Sigmoid colon (tissue), 6 donors: ENCODE measurements at regions not wholly inside any gene's neighbourhood (a gene's known extent, or its start where the extent isn't known, plus 50 kb on each side); places are given as distances from the start of the nearest gene placed in this dataset.

ENCODE experiments used
- DNase-seq: peaks from one replicate; pipeline ENCODE4 v3.0.0-alpha.2; 2019
- H3K27ac ChIP-seq, 4 donors: fragments of 200-600 bp; sonication (generic); one replicate each; pipeline ENCODE4 v1.5.1; 2016 to 2019; ENCODE audit warnings: mild to moderate bottlenecking in 1 of 4
- H3K27me3 ChIP-seq, 3 donors: fragments of 200-600 bp; sonication (generic); one replicate each; pipeline ENCODE4 v1.5.1; 2019; ENCODE audit warnings: mild to moderate bottlenecking in 1 of 3
- H3K36me3 ChIP-seq, 4 donors: fragments of 200-600 bp; sonication (generic); one replicate each; pipeline ENCODE4 v1.5.1; 2016 to 2019
- H3K4me1 ChIP-seq, 4 donors: fragments of 200-600 bp; sonication (generic); one replicate each; pipeline ENCODE4 v1.5.1; 2017 to 2019
- H3K4me3 ChIP-seq, 4 donors: fragments of 200-600 bp; sonication (generic); one replicate each; pipeline ENCODE4 v1.5.1; 2017 to 2019; ENCODE audit warnings: mild to moderate bottlenecking in 2 of 4, moderate library complexity in 1 of 4
- H3K9me3 ChIP-seq, 4 donors: fragments of 200-600 bp in 3 of 4; sonication (generic) in 3 of 4; one replicate each; pipeline versions ENCODE4 v1.5.1 to v1.6.1; 2013 to 2019
- EP300 ChIP-seq, 4 donors: sonication (generic); formaldehyde crosslinking; IDR thresholded peaks; one replicate each; pipeline ENCODE4 v1.6.1; 2017; ENCODE audit warnings: antibody characterized with exemption in 4 of 4
- POLR2A ChIP-seq, 2 donors: fragments of 450-650 bp; IDR thresholded peaks; one replicate each; pipeline ENCODE4 v1.6.1; 2016; ENCODE audit warnings: antibody characterized with exemption in 2 of 2, mild to moderate bottlenecking in 2 of 2, moderate library complexity in 2 of 2
- POLR2AphosphoS5 ChIP-seq, 4 donors: sonication (generic); formaldehyde crosslinking; IDR thresholded peaks; one replicate each; pipeline ENCODE4 v1.6.1; 2017; ENCODE audit warnings: antibody characterized with exemption in 4 of 4
- WGBS, 2 donors: extraction: QIAGEN DNeasy Blood & Tissue Kit; methylation state at CpG; one replicate each; pipeline ENCODE4 v1.1.7; 2013; 5-methylcytosine and 5-hydroxymethylcytosine counted together
- intact Hi-C: fragments of 100-400 bp; cut with DNase I; formaldehyde crosslinking; loops from one replicate; pipeline ENCODE4 v1.15.1; 2023
- TF ChIP-seq, protein P1 (sequence below), 4 experiments: fragments of 450-650 bp in 3 of 4; fragments of 200-600 bp in 1 of 4; IDR thresholded peaks; one replicate each; pipeline ENCODE4 v1.5.1; 2016 to 2019; ENCODE audit warnings: antibody characterized with exemption in 4 of 4, mild to moderate bottlenecking in 3 of 4, moderate library complexity in 2 of 4
- donor health status: healthy with polysubstance abuse.
- donor health status: healthy.

DNA sequence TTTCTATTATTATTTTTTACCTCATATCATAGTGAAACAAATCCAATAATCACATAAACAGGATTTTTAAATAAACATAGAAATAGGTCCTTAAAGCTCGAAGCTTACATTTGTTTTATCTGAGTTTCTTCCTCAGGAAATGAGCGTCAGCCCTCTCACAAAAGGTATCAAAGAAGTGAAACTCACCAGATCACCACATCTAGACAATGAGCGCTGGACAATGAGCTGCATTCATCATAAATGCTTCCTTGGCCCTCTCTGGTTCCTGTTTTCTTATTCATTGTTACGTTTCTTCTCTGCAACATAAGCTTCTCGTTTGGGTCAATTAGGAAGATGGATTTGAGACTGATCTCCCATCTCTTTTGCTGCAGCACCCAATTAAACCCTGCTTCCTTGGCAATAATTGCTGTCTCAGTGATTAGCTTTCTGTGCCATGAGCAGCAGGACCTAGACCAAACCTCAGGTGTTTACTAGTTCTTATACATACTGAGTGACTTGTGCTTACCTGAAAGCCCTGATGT is 649.9 kb upstream of the LUZP2 start:
- no peak overlapping the region for H3K4me3 ChIP-seq
- intact Hi-C loops, result no loop called here
- H3K4me1 ChIP-seq, result no peaks in the 10 kb centered on the region
- 73 to 89% methylated on average over 5 of the region's 5 CpGs for WGBS, 2 donors
- DNase-seq, result no peak
- H3K27me3 ChIP-seq, result no peaks in the 10 kb centered on the region
- no peak overlapping the region for H3K27ac ChIP-seq
- TF ChIP-seq EP300 (IDR thresholded peaks at IDR 0.05) (no peak), POLR2AphosphoS5 (IDR thresholded peaks at IDR 0.05) (no peak), POLR2A (IDR thresholded peaks at IDR 0.05) (no peak)
- TF ChIP-seq, protein P1, sequence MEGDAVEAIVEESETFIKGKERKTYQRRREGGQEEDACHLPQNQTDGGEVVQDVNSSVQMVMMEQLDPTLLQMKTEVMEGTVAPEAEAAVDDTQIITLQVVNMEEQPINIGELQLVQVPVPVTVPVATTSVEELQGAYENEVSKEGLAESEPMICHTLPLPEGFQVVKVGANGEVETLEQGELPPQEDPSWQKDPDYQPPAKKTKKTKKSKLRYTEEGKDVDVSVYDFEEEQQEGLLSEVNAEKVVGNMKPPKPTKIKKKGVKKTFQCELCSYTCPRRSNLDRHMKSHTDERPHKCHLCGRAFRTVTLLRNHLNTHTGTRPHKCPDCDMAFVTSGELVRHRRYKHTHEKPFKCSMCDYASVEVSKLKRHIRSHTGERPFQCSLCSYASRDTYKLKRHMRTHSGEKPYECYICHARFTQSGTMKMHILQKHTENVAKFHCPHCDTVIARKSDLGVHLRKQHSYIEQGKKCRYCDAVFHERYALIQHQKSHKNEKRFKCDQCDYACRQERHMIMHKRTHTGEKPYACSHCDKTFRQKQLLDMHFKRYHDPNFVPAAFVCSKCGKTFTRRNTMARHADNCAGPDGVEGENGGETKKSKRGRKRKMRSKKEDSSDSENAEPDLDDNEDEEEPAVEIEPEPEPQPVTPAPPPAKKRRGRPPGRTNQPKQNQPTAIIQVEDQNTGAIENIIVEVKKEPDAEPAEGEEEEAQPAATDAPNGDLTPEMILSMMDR (IDR thresholded peaks at IDR 0.05), result no peak
- H3K36me3 ChIP-seq, result no peaks in the 10 kb centered on the region
- H3K9me3 ChIP-seq, result no peaks in the 10 kb centered on the region

DNA sequence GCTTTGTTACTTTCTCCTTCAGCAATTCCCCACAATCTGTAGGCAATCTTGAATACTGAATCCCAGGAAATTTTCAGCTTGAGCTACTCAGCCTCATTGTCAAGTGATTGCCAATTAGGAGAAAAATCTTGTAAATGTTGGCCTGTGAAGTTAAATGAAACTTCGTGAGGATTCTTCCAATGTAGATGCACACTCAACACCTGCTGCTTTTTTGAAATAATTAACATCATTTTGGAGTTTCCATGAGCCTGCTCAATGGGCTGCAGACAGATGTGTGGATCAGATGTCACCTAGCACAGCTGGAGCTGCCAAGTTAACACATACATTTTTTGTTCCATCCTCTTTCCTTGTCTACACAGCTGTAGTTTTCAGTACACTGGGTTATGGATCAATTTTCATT is 645.6 kb upstream of the LUZP2 start:
- no peak overlapping the region for H3K27ac ChIP-seq
- no peak for TF ChIP-seq POLR2A (IDR thresholded peaks at IDR 0.05)
- no peak for TF ChIP-seq EP300 (IDR thresholded peaks at IDR 0.05)
- TF ChIP-seq POLR2AphosphoS5 (IDR thresholded peaks at IDR 0.05), result no peak
- TF ChIP-seq, protein P1 (IDR thresholded peaks at IDR 0.05), result no peak
- no peaks in the 10 kb centered on the region for H3K9me3 ChIP-seq
- no peak overlapping the region for H3K4me3 ChIP-seq
- intact Hi-C loops, result no loop called here
- no peak for DNase-seq
- no peaks in the 10 kb centered on the region for H3K36me3 ChIP-seq
- H3K4me1 ChIP-seq, result no peaks in the 10 kb centered on the region
- 69 to 88% methylated on average over 1 of the region's 1 CpG for WGBS, 2 donors
- H3K27me3 ChIP-seq, result no peaks in the 10 kb centered on the region

DNA sequence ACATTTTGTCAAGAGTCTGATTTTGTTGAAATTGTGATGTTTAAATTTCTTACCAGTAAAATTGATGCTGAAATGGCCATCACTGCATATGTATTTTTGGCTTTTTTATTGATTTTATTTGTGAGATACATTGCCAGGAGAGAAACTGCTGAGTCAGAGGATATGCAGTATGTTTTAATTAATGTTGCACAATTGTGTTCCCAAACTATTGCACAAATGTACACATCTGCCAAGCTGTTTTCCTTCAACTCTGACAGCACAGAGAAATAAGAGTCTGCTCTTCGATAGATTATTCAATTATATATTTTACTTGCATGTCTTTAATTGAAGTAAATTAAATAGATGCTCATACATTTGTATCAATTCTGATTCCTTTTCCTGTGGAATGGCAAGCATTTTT is 640.2 kb upstream of the LUZP2 start:
- TF ChIP-seq POLR2A (IDR thresholded peaks at IDR 0.05) (no peak), POLR2AphosphoS5 (IDR thresholded peaks at IDR 0.05) (no peak), EP300 (IDR thresholded peaks at IDR 0.05) (no peak)
- TF ChIP-seq, protein P1 (IDR thresholded peaks at IDR 0.05), result no peak

DNA sequence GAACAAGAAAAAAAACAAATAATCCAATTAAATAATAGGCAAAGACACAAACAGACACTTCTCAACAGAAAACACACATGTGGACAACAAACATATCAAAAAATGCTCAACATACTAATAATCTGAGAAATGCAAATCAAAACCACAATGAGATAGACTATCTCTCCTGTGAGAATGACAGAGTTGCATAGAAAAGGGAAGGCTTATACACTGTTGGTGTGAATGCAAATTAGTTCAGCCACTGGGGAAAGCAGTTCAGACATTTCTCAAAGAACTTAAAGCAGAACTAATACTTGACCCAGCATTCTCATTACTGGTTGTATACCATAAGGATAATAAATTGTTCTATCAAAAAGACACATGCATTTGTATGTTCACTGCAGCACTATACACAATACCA is 637.8 kb upstream of the LUZP2 start:
- Histone ChIP-seq H3K36me3 (no peaks in the 10 kb centered on the region), H3K9me3 (no peaks in the 10 kb centered on the region), H3K4me1 (no peaks in the 10 kb centered on the region), H3K4me3 (no peak overlapping the region), H3K27ac (no peak overlapping the region), H3K27me3 (no peaks in the 10 kb centered on the region)
- intact Hi-C loops, result no loop called here
- no peak for DNase-seq
- TF ChIP-seq, protein P1 (IDR thresholded peaks at IDR 0.05), result no peak
- TF ChIP-seq POLR2AphosphoS5 (IDR thresholded peaks at IDR 0.05), result no peak
- no peak for TF ChIP-seq POLR2A (IDR thresholded peaks at IDR 0.05)
- TF ChIP-seq EP300 (IDR thresholded peaks at IDR 0.05), result no peak

More for the DNA sequence above, 640.2 kb upstream of the LUZP2 start:
- WGBS, 2 donors, result 60 to 81% methylated on average over 1 of the region's 1 CpG
- H3K27ac ChIP-seq, result no peak overlapping the region
- no peak for DNase-seq
- no peak overlapping the region for H3K4me3 ChIP-seq
- H3K9me3 ChIP-seq, result no peaks in the 10 kb centered on the region
- H3K4me1 ChIP-seq, result no peaks in the 10 kb centered on the region
- intact Hi-C loops, result no loop called here
- H3K36me3 ChIP-seq, result no peaks in the 10 kb centered on the region
- H3K27me3 ChIP-seq, result no peaks in the 10 kb centered on the region

DNA sequence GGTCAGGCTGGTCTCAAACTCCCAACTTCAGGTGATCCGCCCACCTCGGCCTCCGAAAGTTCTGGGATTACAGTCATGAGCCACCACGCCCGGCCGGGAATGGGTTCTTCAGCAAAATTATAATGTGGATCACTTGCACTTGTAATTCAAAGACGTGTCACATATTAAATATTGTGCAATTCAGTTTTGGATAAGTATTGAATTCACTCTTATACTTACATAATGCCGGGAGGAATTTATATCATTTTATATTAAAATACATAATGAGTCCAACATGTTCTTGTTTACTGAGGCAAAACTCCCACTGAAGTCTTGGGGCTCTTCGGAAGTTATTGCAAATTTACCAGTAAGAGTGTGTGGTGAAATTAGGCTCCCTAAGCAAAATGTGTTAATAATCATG is 635.2 kb upstream of the LUZP2 start:
- TF ChIP-seq, protein P1 (IDR thresholded peaks at IDR 0.05), result no peak
- no peak for TF ChIP-seq EP300 (IDR thresholded peaks at IDR 0.05)
- TF ChIP-seq POLR2A (IDR thresholded peaks at IDR 0.05), result no peak
- TF ChIP-seq POLR2AphosphoS5 (IDR thresholded peaks at IDR 0.05), result no peak
- DNase-seq, result no peak
- Histone ChIP-seq H3K4me1 (no peaks in the 10 kb centered on the region), H3K4me3 (no peak overlapping the region), H3K27me3 (no peaks in the 10 kb centered on the region), H3K36me3 (no peaks in the 10 kb centered on the region), H3K27ac (no peak overlapping the region), H3K9me3 (no peaks in the 10 kb centered on the region)
- intact Hi-C loops, result no loop called here
- WGBS, 2 donors, result 89 to 92% methylated on average over 9 of the region's 9 CpGs
